Nephron (organoid): ENCODE measurements at regions not wholly inside any gene's neighbourhood (a gene's known extent, or its start where the extent isn't known, plus 50 kb on each side); places are given as distances from the start of the nearest gene placed in this dataset.

ENCODE experiments used
- H3K27ac Mint-ChIP-seq, 3 experiments: 2 replicates each; pipeline ENCODE4 v1.8.0; 2020; ENCODE audit warnings: mixed read lengths in 3 of 3, mild to moderate bottlenecking in 2 of 3, moderate library complexity in 1 of 3
- H3K27me3 Mint-ChIP-seq: 2 replicates; pipeline ENCODE4 v1.8.0; 2021; ENCODE audit warnings: low read depth, mild to moderate bottlenecking, moderate library complexity, mixed read lengths
- H3K36me3 Mint-ChIP-seq: 2 replicates; pipeline ENCODE4 v1.8.0; 2020; ENCODE audit warnings: low read depth, mixed read lengths
- H3K4me1 Mint-ChIP-seq: 2 replicates; pipeline ENCODE4 v1.8.0; 2020; ENCODE audit warnings: mixed read lengths
- H3K4me3 Mint-ChIP-seq, 3 experiments: 2 replicates each; pipeline ENCODE4 v1.8.0; 2020; ENCODE audit warnings: mild to moderate bottlenecking in 3 of 3, mixed read lengths in 3 of 3, moderate library complexity in 2 of 3
- H3K9me3 Mint-ChIP-seq: 2 replicates; pipeline ENCODE4 v1.8.0; 2020; ENCODE audit warnings: mixed read lengths
- CTCF ChIP-seq, 3 experiments: fragments of 200-600 bp; sonication (generic); IDR thresholded peaks; one replicate each; pipeline ENCODE4 v1.5.0; 2021; ENCODE audit warnings: antibody characterized with exemption in 3 of 3; ENCODE audit not compliant: unreplicated experiment in 3 of 3

DNA sequence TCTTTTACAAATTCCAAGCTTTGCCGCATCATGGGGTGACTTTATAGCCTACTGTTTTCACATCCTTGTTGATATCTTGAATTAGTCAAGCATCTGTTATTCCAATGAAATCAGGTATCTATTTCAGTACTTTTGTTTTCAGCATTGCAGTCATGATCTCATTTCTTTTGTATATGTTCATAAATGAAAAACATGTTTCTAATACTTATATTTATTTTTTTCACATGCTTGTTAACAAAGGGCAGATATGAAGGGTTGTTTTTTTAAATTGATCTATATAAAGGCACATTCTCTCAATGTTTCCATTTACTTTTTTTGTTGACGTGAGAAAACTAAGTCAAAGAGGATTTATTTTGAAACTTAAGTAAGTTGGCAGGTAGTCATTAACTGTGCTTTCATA, 964.8 kb downstream of the JRKL start:
- TF ChIP-seq CTCF (IDR thresholded peaks at IDR 0.05; ENCODE audit: unreplicated experiment in 3 of 3) = no peak
- Mint-ChIP-seq H3K36me3 (no peaks in the 10 kb centered on the region), H3K27me3 (no peaks in the 10 kb centered on the region), H3K4me3 (no peak overlapping the region), H3K27ac (peak overlapping the region; percentile 26 to 75 (median 55)), H3K4me1 (peaks cover 17% of the 10 kb centered on the region), H3K9me3 (no peaks in the 10 kb centered on the region)

- Mint-ChIP-seq H3K9me3 (no peaks in the 10 kb centered on the region), H3K27ac (peak overlapping the region in 1 of 3 experiments; percentile 85), H3K36me3 (no peaks in the 10 kb centered on the region), H3K4me1 (peaks cover 17% of the 10 kb centered on the region), H3K27me3 (no peaks in the 10 kb centered on the region), H3K4me3 (no peak overlapping the region)
- TF ChIP-seq CTCF (IDR thresholded peaks at IDR 0.05; ENCODE audit: unreplicated experiment in 3 of 3) = no peak
Observed at GRCh38 chr11:97355230-97355629, 965.4 kb downstream of the JRKL start.

GRCh38 chr11:97356144-97356543, 966.3 kb downstream of the JRKL start:
- peaks cover 17% of the 10 kb centered on the region for H3K4me1 Mint-ChIP-seq
- TF ChIP-seq CTCF (IDR thresholded peaks at IDR 0.05; ENCODE audit: unreplicated experiment in 3 of 3) = no peak
- H3K36me3 Mint-ChIP-seq = no peaks in the 10 kb centered on the region
- H3K9me3 Mint-ChIP-seq = no peaks in the 10 kb centered on the region
- H3K4me3 Mint-ChIP-seq = no peak overlapping the region
- no peaks in the 10 kb centered on the region for H3K27me3 Mint-ChIP-seq
- peak overlapping the region; percentile 10 to 85 (median 52) for H3K27ac Mint-ChIP-seq

- H3K4me3 Mint-ChIP-seq = no peak overlapping the region
Observed at GRCh38 chr11:97359016-97359415, 969.2 kb downstream of the JRKL start.

DNA sequence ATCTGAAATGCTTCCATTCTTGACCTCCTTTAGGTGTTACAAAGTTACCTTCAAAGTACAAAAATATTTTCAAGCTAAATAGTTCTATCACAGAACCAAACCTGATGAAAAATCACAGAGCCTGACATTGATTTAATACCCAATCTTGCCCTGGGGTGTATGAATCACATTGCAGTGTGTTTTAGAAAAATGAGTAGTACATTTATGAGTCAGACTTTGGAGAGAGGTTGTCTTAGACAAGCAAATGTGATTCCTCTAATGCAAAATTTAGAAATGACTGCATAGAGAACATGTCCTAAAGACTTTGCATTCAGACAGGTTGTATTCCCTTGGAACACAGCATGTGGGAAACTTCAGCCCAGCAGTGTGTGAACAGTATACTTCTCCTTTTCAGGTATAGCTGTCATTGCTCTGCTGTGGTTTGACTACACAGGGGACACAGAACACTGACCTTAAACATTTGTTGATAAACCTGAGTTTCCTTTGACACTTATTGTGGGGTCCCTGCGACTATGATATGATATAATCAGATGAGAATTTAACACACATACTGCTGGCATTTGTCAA, 972.1 kb downstream of the JRKL start:
- H3K4me3 Mint-ChIP-seq = no peak overlapping the region
- H3K4me1 Mint-ChIP-seq = no peaks in the 10 kb centered on the region
- no peaks in the 10 kb centered on the region for H3K27me3 Mint-ChIP-seq
- H3K9me3 Mint-ChIP-seq = peaks cover 25% of the 10 kb centered on the region
- no peak for TF ChIP-seq CTCF (IDR thresholded peaks at IDR 0.05; ENCODE audit: unreplicated experiment in 3 of 3)
- no peak overlapping the region for H3K27ac Mint-ChIP-seq
- peaks cover 17% of the 10 kb centered on the region for H3K36me3 Mint-ChIP-seq

More at GRCh38 chr11:97359016-97359415, 969.2 kb downstream of the JRKL start:
- Mint-ChIP-seq H3K36me3 (peaks cover 2% of the 10 kb centered on the region), H3K4me1 (peaks cover 12% of the 10 kb centered on the region), H3K27me3 (no peaks in the 10 kb centered on the region), H3K27ac (no peak overlapping the region), H3K9me3 (peaks cover 1% of the 10 kb centered on the region)
- no peak for TF ChIP-seq CTCF (IDR thresholded peaks at IDR 0.05; ENCODE audit: unreplicated experiment in 3 of 3)

- no peak for TF ChIP-seq CTCF (IDR thresholded peaks at IDR 0.05; ENCODE audit: unreplicated experiment in 3 of 3)
- peaks cover 35% of the 10 kb centered on the region for H3K9me3 Mint-ChIP-seq
- H3K4me3 Mint-ChIP-seq = no peak overlapping the region
- H3K36me3 Mint-ChIP-seq = peaks cover 21% of the 10 kb centered on the region
- H3K27ac Mint-ChIP-seq = no peak overlapping the region
- no peaks in the 10 kb centered on the region for H3K27me3 Mint-ChIP-seq
- no peaks in the 10 kb centered on the region for H3K4me1 Mint-ChIP-seq
Observed at GRCh38 chr11:97363331-97363730, 973.5 kb downstream of the JRKL start.
